ENCODE measurements at regions not wholly inside any gene's neighbourhood (a gene's known extent, or its start where the extent isn't known, plus 50 kb on each side); places are given as distances from the start of the nearest gene placed in this dataset.

DNA sequence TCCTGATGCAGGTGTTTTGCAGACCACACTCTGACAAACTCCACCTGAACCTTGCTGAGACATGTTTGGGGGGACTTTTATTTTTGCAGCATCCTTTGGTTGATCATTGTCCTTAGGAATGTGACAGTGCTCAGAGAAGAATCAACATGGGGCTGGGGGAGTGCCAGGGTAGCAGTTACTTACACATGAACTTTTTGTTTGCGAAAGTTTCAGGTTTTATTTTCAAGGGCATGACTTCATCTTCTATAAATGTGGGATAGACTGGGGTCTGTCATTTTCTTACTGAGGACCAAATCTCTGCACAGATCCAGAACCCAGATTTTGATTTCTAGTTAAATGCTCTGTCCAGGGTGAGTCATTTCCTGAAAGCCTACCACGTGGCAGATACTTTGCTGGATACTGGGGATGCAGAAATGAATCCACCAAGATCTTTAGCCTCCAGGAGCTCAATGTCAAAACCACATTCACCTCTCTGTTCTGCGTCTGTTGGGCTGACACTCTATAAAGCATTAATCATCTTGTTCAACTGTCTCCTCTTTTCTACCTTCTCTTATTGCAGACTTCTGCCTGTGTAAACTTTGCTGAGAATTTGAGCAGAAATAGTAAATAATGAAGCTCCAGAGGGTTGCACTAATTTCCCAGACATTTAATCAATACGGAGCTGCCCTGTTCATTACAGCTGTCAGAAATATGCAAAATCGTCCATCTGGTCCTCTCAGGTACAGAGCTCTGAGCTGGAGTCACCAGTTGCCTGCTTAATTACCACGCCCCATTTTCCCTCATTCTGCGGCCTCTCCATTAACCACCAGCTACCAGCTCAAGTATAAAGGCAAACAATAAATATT lies 387.9 kb downstream of the MIAT start:
- no peaks in the 10 kb centered on the region for H3K9me3 ChIP-seq (ENCODE audit: control insufficient read depth in 2 of 2, low read length in 2 of 2)
- H3K27ac ChIP-seq (ENCODE audit: low read length) = no peak overlapping the region
- no peaks in the 10 kb centered on the region for H3K4me1 ChIP-seq (ENCODE audit: control insufficient read depth, insufficient read depth, low read length)
- H3K4me3 ChIP-seq (ENCODE audit: low read length in 2 of 2) = no peak overlapping the region
- no peaks in the 10 kb centered on the region for H3K36me3 ChIP-seq (ENCODE audit: control insufficient read depth in 2 of 2, insufficient read depth in 2 of 2, low read length in 2 of 2)
- no peak overlapping the region for H3K9ac ChIP-seq (ENCODE audit: low read length in 2 of 2)
- H3K27me3 ChIP-seq (ENCODE audit: control insufficient read depth in 1 of 2, insufficient read depth in 2 of 2, low read length in 2 of 2) = peaks cover 0 to 2% of the 10 kb centered on the region in 2 donors

DNA sequence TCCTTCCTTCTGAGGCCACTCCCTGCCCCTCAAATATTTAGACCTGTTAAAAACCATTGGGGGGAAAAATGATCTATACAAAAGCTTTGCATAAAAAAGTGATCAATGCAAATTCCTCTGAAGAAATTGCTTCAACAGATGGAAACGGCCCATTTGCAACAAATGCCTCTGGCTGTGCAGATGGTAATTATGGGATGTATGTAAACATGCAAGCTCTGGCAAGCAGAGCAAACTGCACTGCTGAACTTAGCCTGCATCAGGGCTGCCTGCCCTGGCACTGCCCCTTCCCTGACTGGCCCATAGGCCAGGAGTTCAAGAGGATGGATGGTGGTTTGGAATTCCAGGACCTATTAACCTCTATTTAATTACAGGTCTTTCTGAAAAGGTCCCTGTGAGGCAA lies 388.7 kb downstream of the MIAT start:
- H3K27me3 ChIP-seq (ENCODE audit: control insufficient read depth in 1 of 2, insufficient read depth in 2 of 2, low read length in 2 of 2) = peaks cover 0 to 2% of the 10 kb centered on the region in 2 donors
- H3K9me3 ChIP-seq (ENCODE audit: control insufficient read depth in 2 of 2, low read length in 2 of 2) = no peaks in the 10 kb centered on the region
- H3K4me1 ChIP-seq (ENCODE audit: control insufficient read depth, insufficient read depth, low read length) = no peaks in the 10 kb centered on the region
- H3K36me3 ChIP-seq (ENCODE audit: control insufficient read depth in 2 of 2, insufficient read depth in 2 of 2, low read length in 2 of 2) = no peaks in the 10 kb centered on the region
- H3K9ac ChIP-seq (ENCODE audit: low read length in 2 of 2) = no peak overlapping the region
- no peak overlapping the region for H3K4me3 ChIP-seq (ENCODE audit: low read length in 2 of 2)
- no peak overlapping the region for H3K27ac ChIP-seq (ENCODE audit: low read length)

DNA sequence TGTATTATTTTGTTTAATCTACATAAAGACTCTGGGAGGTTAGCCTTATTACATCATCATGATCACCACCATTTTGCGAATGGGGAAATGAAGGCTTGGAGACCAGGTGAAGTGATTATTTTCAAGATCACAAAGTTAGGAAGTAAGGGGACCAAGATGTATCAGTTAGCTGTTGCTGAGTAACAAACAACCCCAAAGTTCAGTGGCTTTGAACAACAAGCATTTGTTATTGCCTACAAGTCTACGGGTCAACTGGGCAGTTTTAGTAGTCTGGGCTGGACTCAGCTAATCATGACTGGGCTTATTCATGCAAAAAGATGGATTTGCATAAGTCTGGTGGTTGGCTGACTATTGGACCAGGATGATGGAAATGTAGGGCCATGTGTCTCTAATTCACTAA lies 389.2 kb downstream of the MIAT start:
- Histone ChIP-seq H3K9ac (ENCODE audit: low read length in 2 of 2) (no peak overlapping the region), H3K36me3 (ENCODE audit: control insufficient read depth in 2 of 2, insufficient read depth in 2 of 2, low read length in 2 of 2) (no peaks in the 10 kb centered on the region), H3K9me3 (ENCODE audit: control insufficient read depth in 2 of 2, low read length in 2 of 2) (no peaks in the 10 kb centered on the region), H3K4me3 (ENCODE audit: low read length in 2 of 2) (no peak overlapping the region), H3K27me3 (ENCODE audit: control insufficient read depth in 1 of 2, insufficient read depth in 2 of 2, low read length in 2 of 2) (peaks cover 0 to 2% of the 10 kb centered on the region in 2 donors), H3K27ac (ENCODE audit: low read length) (no peak overlapping the region), H3K4me1 (ENCODE audit: control insufficient read depth, insufficient read depth, low read length) (no peaks in the 10 kb centered on the region)

DNA sequence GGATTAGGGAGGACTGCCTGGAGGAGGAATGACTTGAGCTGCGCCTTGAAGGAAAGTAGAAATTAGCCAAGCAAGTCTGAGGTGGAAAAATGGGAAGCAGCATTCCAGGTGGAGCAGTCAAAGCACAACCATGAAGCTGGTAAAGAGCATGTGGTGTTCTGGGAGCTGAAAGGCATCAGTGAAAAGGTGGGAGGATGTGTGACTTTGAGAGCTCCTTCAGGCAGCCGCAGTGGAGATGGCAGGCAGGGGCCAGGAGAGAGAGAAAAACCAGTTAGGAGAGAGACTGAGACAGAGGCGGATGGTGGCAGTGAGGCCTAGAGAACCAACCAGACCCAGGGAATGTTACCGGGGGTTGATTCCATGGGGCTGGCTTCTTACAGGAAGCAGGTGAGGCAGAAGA lies 393.4 kb downstream of the MIAT start:
- Histone ChIP-seq H3K4me3 (ENCODE audit: low read length in 2 of 2) (no peak overlapping the region), H3K9me3 (ENCODE audit: control insufficient read depth in 2 of 2, low read length in 2 of 2) (no peaks in the 10 kb centered on the region), H3K27ac (ENCODE audit: low read length) (no peak overlapping the region), H3K36me3 (ENCODE audit: control insufficient read depth in 2 of 2, insufficient read depth in 2 of 2, low read length in 2 of 2) (no peaks in the 10 kb centered on the region), H3K9ac (ENCODE audit: low read length in 2 of 2) (no peak overlapping the region), H3K4me1 (ENCODE audit: control insufficient read depth, insufficient read depth, low read length) (no peaks in the 10 kb centered on the region), H3K27me3 (ENCODE audit: control insufficient read depth in 1 of 2, insufficient read depth in 2 of 2, low read length in 2 of 2) (peaks cover 0 to 3% of the 10 kb centered on the region in 2 donors)

DNA sequence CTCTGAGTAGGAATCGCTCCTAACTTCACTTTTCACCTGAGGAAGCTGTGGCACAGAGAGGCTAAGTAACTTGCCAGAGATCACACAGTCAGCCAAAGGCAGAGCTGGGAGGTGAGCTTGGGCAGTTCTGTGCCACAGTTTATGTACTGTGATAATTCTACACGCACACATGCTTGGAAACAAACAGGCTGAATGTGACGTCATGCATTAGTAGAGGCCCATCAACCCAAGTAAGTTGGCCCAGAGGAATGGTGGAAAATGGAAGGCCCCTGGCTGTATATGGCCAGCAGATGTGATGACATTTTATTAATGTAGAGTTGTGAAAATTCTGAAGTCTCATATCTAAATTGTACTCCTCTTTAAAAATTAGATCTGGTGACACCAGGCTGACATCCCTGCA lies 394.0 kb downstream of the MIAT start:
- no peaks in the 10 kb centered on the region for H3K9me3 ChIP-seq (ENCODE audit: control insufficient read depth in 2 of 2, low read length in 2 of 2)
- H3K4me1 ChIP-seq (ENCODE audit: control insufficient read depth, insufficient read depth, low read length) = no peaks in the 10 kb centered on the region
- peaks cover 0 to 3% of the 10 kb centered on the region in 2 donors for H3K27me3 ChIP-seq (ENCODE audit: control insufficient read depth in 1 of 2, insufficient read depth in 2 of 2, low read length in 2 of 2)
- no peak overlapping the region for H3K27ac ChIP-seq (ENCODE audit: low read length)
- no peak overlapping the region for H3K4me3 ChIP-seq (ENCODE audit: low read length in 2 of 2)
- H3K9ac ChIP-seq (ENCODE audit: low read length in 2 of 2) = no peak overlapping the region
- no peaks in the 10 kb centered on the region for H3K36me3 ChIP-seq (ENCODE audit: control insufficient read depth in 2 of 2, insufficient read depth in 2 of 2, low read length in 2 of 2)

DNA sequence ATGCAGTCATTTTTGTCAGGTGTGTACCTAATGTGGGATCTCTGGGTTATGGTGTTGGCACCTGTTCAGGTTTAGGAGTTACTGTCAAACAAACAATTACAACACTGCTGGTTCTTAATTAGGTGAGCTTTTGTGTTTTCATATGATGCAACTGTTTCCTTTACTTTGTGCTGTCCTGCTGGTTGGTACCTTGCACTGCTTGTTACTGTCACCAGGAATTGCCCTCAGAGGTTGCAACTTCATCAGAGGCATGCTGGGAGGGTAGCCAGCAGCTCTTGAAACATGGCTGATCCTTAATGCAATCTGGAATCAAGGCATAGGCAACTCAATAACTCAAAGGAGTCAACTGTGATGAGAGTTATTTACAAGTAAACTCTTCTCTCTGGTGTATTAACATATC lies 400.3 kb downstream of the MIAT start:
- peaks cover 0 to 4% of the 10 kb centered on the region in 2 donors for H3K27me3 ChIP-seq (ENCODE audit: control insufficient read depth in 1 of 2, insufficient read depth in 2 of 2, low read length in 2 of 2)

DNA sequence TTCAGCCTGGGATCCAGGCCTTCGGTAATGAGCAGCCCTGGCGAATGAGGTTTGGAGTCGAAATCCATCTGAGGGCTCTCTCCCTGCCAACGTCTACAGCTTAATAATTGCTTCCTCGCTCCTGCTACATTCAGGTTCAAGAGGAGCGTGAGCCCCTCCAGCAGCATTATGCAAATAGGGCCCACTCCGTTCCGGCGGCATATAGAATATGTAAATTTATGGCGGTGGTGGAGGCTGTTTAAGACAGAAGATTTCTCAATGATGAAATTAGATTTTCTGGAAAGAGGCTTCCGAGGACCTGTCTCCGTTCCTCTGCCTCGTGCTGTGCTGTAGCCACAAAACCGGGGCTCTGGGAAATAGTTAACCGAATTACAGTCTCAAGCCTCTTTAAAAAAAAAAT lies 402.8 kb downstream of the MIAT start:
- H3K9ac ChIP-seq (ENCODE audit: low read length in 2 of 2) = no peak overlapping the region
- no peak overlapping the region for H3K4me3 ChIP-seq (ENCODE audit: low read length in 2 of 2)
- no peaks in the 10 kb centered on the region for H3K9me3 ChIP-seq (ENCODE audit: control insufficient read depth in 2 of 2, low read length in 2 of 2)
- H3K27me3 ChIP-seq (ENCODE audit: control insufficient read depth in 1 of 2, insufficient read depth in 2 of 2, low read length in 2 of 2) = peaks cover 0 to 3% of the 10 kb centered on the region in 2 donors
- H3K36me3 ChIP-seq (ENCODE audit: control insufficient read depth in 2 of 2, insufficient read depth in 2 of 2, low read length in 2 of 2) = no peaks in the 10 kb centered on the region
- H3K4me1 ChIP-seq (ENCODE audit: control insufficient read depth, insufficient read depth, low read length) = no peaks in the 10 kb centered on the region
- H3K27ac ChIP-seq (ENCODE audit: low read length) = no peak overlapping the region

More for the DNA sequence above, 400.3 kb downstream of the MIAT start:
- no peaks in the 10 kb centered on the region for H3K36me3 ChIP-seq (ENCODE audit: control insufficient read depth in 2 of 2, insufficient read depth in 2 of 2, low read length in 2 of 2)
- no peak overlapping the region for H3K27ac ChIP-seq (ENCODE audit: low read length)
- no peaks in the 10 kb centered on the region for H3K9me3 ChIP-seq (ENCODE audit: control insufficient read depth in 2 of 2, low read length in 2 of 2)
- no peaks in the 10 kb centered on the region for H3K4me1 ChIP-seq (ENCODE audit: control insufficient read depth, insufficient read depth, low read length)
- H3K9ac ChIP-seq (ENCODE audit: low read length in 2 of 2) = no peak overlapping the region
- H3K4me3 ChIP-seq (ENCODE audit: low read length in 2 of 2) = no peak overlapping the region

DNA sequence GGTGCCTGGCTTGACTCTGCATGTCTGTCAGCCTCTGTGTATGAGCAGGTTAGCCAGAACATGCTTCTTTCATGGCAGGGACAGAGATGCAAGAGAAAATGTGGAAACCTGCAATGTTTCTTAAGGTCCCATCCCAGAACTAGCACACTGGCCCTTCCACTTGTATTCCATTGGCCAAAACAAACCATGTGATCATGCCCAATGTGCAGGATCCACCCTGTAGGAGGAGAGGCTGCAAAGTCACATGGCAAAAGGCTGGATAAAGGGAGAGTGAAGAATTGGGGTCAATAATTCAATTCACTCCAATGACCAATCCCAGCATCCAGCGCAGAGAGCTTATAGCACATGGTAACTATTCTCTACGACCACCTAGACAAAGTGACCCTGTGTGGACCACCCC lies 405.5 kb downstream of the MIAT start:
- peaks cover 0 to 3% of the 10 kb centered on the region in 2 donors for H3K27me3 ChIP-seq (ENCODE audit: control insufficient read depth in 1 of 2, insufficient read depth in 2 of 2, low read length in 2 of 2)
- H3K9ac ChIP-seq (ENCODE audit: low read length in 2 of 2) = no peak overlapping the region
- H3K4me3 ChIP-seq (ENCODE audit: low read length in 2 of 2) = no peak overlapping the region
- H3K36me3 ChIP-seq (ENCODE audit: control insufficient read depth in 2 of 2, insufficient read depth in 2 of 2, low read length in 2 of 2) = no peaks in the 10 kb centered on the region
- H3K4me1 ChIP-seq (ENCODE audit: control insufficient read depth, insufficient read depth, low read length) = no peaks in the 10 kb centered on the region
- H3K27ac ChIP-seq (ENCODE audit: low read length) = no peak overlapping the region
- H3K9me3 ChIP-seq (ENCODE audit: control insufficient read depth in 2 of 2, low read length in 2 of 2) = no peaks in the 10 kb centered on the region

DNA sequence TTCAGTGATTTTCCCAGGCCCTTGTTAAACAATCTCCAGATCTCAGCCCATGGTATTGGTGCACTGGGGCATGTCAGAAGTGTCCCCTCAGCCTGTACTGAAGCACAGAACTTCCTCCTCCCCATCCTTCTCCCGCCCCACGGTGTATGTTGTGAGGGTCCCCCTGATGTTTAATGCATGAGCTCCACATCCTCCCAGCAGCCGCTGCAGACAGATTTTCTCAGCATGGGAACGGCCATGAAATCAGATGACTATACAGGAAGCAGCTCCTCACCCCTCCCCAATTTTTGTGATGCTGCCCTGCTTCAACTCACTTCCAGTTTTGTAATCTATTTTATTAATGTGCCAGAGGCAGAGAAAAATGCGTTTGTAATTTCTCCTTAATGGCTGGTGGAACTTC lies 406.0 kb downstream of the MIAT start:
- no peak overlapping the region for H3K9ac ChIP-seq (ENCODE audit: low read length in 2 of 2)
- H3K27ac ChIP-seq (ENCODE audit: low read length) = no peak overlapping the region
- H3K36me3 ChIP-seq (ENCODE audit: control insufficient read depth in 2 of 2, insufficient read depth in 2 of 2, low read length in 2 of 2) = no peaks in the 10 kb centered on the region
- no peaks in the 10 kb centered on the region for H3K9me3 ChIP-seq (ENCODE audit: control insufficient read depth in 2 of 2, low read length in 2 of 2)
- H3K4me3 ChIP-seq (ENCODE audit: low read length in 2 of 2) = no peak overlapping the region
- peaks cover 0 to 3% of the 10 kb centered on the region in 2 donors for H3K27me3 ChIP-seq (ENCODE audit: control insufficient read depth in 1 of 2, insufficient read depth in 2 of 2, low read length in 2 of 2)
- H3K4me1 ChIP-seq (ENCODE audit: control insufficient read depth, insufficient read depth, low read length) = no peaks in the 10 kb centered on the region

DNA sequence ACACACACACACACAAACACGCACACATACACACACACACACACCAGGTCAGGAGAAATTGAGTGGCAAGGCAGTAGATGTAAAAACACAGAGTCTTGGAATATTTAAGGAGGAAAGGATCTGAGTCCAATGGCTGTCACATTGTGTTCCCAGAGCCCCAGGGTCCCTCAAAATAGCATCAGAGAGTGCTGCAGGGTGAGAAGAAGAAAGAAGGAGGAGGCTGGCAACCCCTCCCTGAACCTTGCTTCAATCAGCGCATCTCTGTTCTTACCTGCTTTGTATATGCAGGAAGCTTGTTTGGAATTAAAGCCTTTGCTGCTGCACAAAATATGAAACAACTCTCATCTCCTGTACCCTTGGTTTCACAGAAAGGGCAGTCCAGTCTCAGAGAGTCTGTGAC lies 406.5 kb downstream of the MIAT start:
- Histone ChIP-seq H3K4me1 (ENCODE audit: control insufficient read depth, insufficient read depth, low read length) (no peaks in the 10 kb centered on the region), H3K36me3 (ENCODE audit: control insufficient read depth in 2 of 2, insufficient read depth in 2 of 2, low read length in 2 of 2) (no peaks in the 10 kb centered on the region), H3K4me3 (ENCODE audit: low read length in 2 of 2) (no peak overlapping the region), H3K9me3 (ENCODE audit: control insufficient read depth in 2 of 2, low read length in 2 of 2) (no peaks in the 10 kb centered on the region), H3K27ac (ENCODE audit: low read length) (no peak overlapping the region), H3K9ac (ENCODE audit: low read length in 2 of 2) (no peak overlapping the region), H3K27me3 (ENCODE audit: control insufficient read depth in 1 of 2, insufficient read depth in 2 of 2, low read length in 2 of 2) (peaks cover 0 to 3% of the 10 kb centered on the region in 2 donors)

DNA sequence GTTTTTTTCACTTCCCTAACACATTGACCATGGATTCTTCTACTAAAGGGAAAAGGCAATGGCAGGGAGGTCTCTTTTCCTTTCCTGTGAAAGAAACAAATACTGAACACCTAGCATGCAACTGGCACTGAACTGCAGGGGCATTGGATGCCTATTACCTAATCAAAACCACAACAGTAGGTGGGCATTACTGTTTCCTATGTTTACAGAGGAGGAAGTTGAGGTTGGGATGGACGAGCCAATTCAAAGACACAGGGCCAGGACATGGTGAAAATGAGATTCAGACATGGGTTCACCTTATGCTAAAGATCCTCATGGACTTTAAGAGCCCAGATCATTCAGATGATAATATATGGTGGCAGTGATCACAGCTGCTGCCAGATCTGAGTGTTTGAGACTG lies 407.0 kb downstream of the MIAT start:
- Histone ChIP-seq H3K9me3 (ENCODE audit: control insufficient read depth in 2 of 2, low read length in 2 of 2) (no peaks in the 10 kb centered on the region), H3K4me1 (ENCODE audit: control insufficient read depth, insufficient read depth, low read length) (no peaks in the 10 kb centered on the region), H3K36me3 (ENCODE audit: control insufficient read depth in 2 of 2, insufficient read depth in 2 of 2, low read length in 2 of 2) (no peaks in the 10 kb centered on the region), H3K27ac (ENCODE audit: low read length) (no peak overlapping the region), H3K4me3 (ENCODE audit: low read length in 2 of 2) (no peak overlapping the region), H3K27me3 (ENCODE audit: control insufficient read depth in 1 of 2, insufficient read depth in 2 of 2, low read length in 2 of 2) (peaks cover 0 to 3% of the 10 kb centered on the region in 2 donors), H3K9ac (ENCODE audit: low read length in 2 of 2) (no peak overlapping the region)

Measured in stomach smooth muscle (tissue), 2 donors.